ENCODE measurements at regions not wholly inside any gene's neighbourhood (a gene's known extent, or its start where the extent isn't known, plus 50 kb on each side); places are given as distances from the start of the nearest gene placed in this dataset.

- TF ChIP-seq, protein P1, sequence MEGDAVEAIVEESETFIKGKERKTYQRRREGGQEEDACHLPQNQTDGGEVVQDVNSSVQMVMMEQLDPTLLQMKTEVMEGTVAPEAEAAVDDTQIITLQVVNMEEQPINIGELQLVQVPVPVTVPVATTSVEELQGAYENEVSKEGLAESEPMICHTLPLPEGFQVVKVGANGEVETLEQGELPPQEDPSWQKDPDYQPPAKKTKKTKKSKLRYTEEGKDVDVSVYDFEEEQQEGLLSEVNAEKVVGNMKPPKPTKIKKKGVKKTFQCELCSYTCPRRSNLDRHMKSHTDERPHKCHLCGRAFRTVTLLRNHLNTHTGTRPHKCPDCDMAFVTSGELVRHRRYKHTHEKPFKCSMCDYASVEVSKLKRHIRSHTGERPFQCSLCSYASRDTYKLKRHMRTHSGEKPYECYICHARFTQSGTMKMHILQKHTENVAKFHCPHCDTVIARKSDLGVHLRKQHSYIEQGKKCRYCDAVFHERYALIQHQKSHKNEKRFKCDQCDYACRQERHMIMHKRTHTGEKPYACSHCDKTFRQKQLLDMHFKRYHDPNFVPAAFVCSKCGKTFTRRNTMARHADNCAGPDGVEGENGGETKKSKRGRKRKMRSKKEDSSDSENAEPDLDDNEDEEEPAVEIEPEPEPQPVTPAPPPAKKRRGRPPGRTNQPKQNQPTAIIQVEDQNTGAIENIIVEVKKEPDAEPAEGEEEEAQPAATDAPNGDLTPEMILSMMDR (IDR thresholded peaks at IDR 0.05; ENCODE audit: poor library complexity, severe bottlenecking), result no peak
- no peak for TF ChIP-seq POLR2AphosphoS5 (IDR thresholded peaks at IDR 0.05)
- no peak for TF ChIP-seq TAF1 (IDR thresholded peaks at IDR 0.05; ENCODE audit: low read depth)
- TF ChIP-seq SMC3 (conservative IDR thresholded peaks at IDR 0.05; ENCODE audit: poor library complexity), result no peak
- no peak for TF ChIP-seq REST (IDR thresholded peaks at IDR 0.05; ENCODE audit: borderline replicate concordance)
- no peak for TF ChIP-seq EP300 (conservative IDR thresholded peaks at IDR 0.05; ENCODE audit: poor library complexity, severe bottlenecking)
- no peak for TF ChIP-seq EZH2 (IDR thresholded peaks at IDR 0.05; ENCODE audit: borderline replicate concordance, insufficient read depth, low read length, poor library complexity, severe bottlenecking)
- TF ChIP-seq MXI1 (conservative IDR thresholded peaks at IDR 0.05; ENCODE audit: poor library complexity, severe bottlenecking), result no peak
- TF ChIP-seq RAD21 (conservative IDR thresholded peaks at IDR 0.05), result no peak
Measured at GRCh38 chr15:87680208-87680607, 576.3 kb downstream of the NTRK3 start.

Data from neural cell (in vitro differentiated cells).